Neural cell (in vitro differentiated cells): ENCODE measurements at regions not wholly inside any gene's neighbourhood (a gene's known extent, or its start where the extent isn't known, plus 50 kb on each side); places are given as distances from the start of the nearest gene placed in this dataset.

Experiments
- H2AFZ ChIP-seq: fragments of 200-600, 300-800 bp; sonication (generic), shearing (Covaris generic); 2 replicates; pipeline ENCODE4 v1.6.0; 2014; ENCODE audit warnings: low read depth, mild to moderate bottlenecking, antibody characterized with exemption, low read length, moderate library complexity
- H3F3A ChIP-seq: fragments of 200-600 bp; shearing (Covaris generic); 2 replicates; pipeline ENCODE4 v1.6.1; 2016; ENCODE audit warnings: mild to moderate bottlenecking, moderate library complexity, mixed read lengths, antibody characterized with exemption, low read length; ENCODE audit not compliant: insufficient read depth, poor library complexity, severe bottlenecking
- H3K27ac ChIP-seq: fragments of 200-600, 300-800 bp; sonication (generic), shearing (Covaris generic); 2 replicates; pipeline ENCODE4 v1.5.1; 2014; ENCODE audit warnings: mild to moderate bottlenecking, low read length, moderate library complexity
- H3K27me3 ChIP-seq: fragments of 300-800, 200-600 bp; sonication (generic), shearing (Covaris generic); 2 replicates; pipeline ENCODE4 v1.6.0; 2014; ENCODE audit warnings: mild to moderate bottlenecking, low read depth, low read length, moderate library complexity; ENCODE audit not compliant: insufficient read depth
- H3K36me3 ChIP-seq: fragments of 300-800, 200-600 bp; sonication (generic), shearing (Covaris generic); 2 replicates; pipeline ENCODE4 v1.5.1; 2014; ENCODE audit warnings: mild to moderate bottlenecking, antibody characterized with exemption, low read length, moderate library complexity; ENCODE audit not compliant: insufficient read depth
- H3K4me2 ChIP-seq: fragments of 300-800, 200-600 bp; sonication (generic), shearing (Covaris generic); 2 replicates; pipeline ENCODE4 v1.6.0; 2014; ENCODE audit warnings: mild to moderate bottlenecking, low read length
- H3K4me3 ChIP-seq: fragments of 300-800, 200-600 bp; sonication (generic), shearing (Covaris generic); 2 replicates; pipeline ENCODE4 v1.5.1; 2014; ENCODE audit warnings: mild to moderate bottlenecking, low read length, moderate library complexity
- H3K79me2 ChIP-seq: fragments of 200-600 bp; shearing (Covaris generic); replicated peaks from 2 replicates; pipeline ENCODE4 v1.6.0; 2014; ENCODE audit warnings: mild to moderate bottlenecking, low read length, moderate library complexity; ENCODE audit not compliant: insufficient read depth
- H3K9ac ChIP-seq: fragments of 300-800, 200-600 bp; sonication (generic), shearing (Covaris generic); 2 replicates; pipeline ENCODE4 v1.6.1; 2016; ENCODE audit warnings: mild to moderate bottlenecking, low read length, mixed read lengths
- H3K9me2 ChIP-seq: fragments of 200-600 bp; shearing (Covaris generic); 2 replicates; pipeline ENCODE4 v1.6.1; 2016; ENCODE audit warnings: mild to moderate bottlenecking, low read length, mixed read lengths; ENCODE audit not compliant: insufficient read depth
- H3K9me3 ChIP-seq: fragments of 200-600, 300-800 bp; sonication (generic), shearing (Covaris generic); 2 replicates; pipeline ENCODE4 v1.6.1; 2016; ENCODE audit warnings: mild to moderate bottlenecking, mixed run types, low read length, moderate library complexity, mixed read lengths
- H4K20me1 ChIP-seq: fragments of 200-600 bp; shearing (Covaris generic); 2 replicates; pipeline ENCODE4 v1.6.1; 2016; ENCODE audit warnings: mild to moderate bottlenecking, mixed run types; ENCODE audit not compliant: insufficient read depth
- EP300 ChIP-seq: fragments of 450-650 bp; conservative IDR thresholded peaks from 2 replicates; pipeline ENCODE4 v1.6.1; 2014; ENCODE audit warnings: antibody characterized with exemption, mild to moderate bottlenecking, moderate library complexity; ENCODE audit not compliant: poor library complexity, severe bottlenecking
- EZH2 ChIP-seq: fragments of 200-600, 300-800 bp; shearing (Covaris generic), sonication (generic); IDR thresholded peaks from 2 replicates; pipeline ENCODE4 v1.6.1; 2014; ENCODE audit warnings: antibody characterized with exemption, low read length, borderline replicate concordance, mild to moderate bottlenecking; ENCODE audit not compliant: insufficient read depth, poor library complexity, severe bottlenecking
- MXI1 ChIP-seq: fragments of 450-650 bp; conservative IDR thresholded peaks from 2 replicates; pipeline ENCODE4 v1.6.1; 2014; ENCODE audit warnings: antibody characterized with exemption, mild to moderate bottlenecking; ENCODE audit not compliant: poor library complexity, severe bottlenecking
- POLR2AphosphoS5 ChIP-seq: IDR thresholded peaks from 2 replicates; pipeline ENCODE4 v1.6.1; 2012
- RAD21 ChIP-seq: fragments of 450-650 bp; conservative IDR thresholded peaks from 2 replicates; pipeline ENCODE4 v1.6.1; 2014; ENCODE audit warnings: antibody characterized with exemption, mild to moderate bottlenecking, moderate library complexity
- REST ChIP-seq: IDR thresholded peaks from 2 replicates; pipeline ENCODE4 v1.6.1; 2012; ENCODE audit warnings: borderline replicate concordance
- SMC3 ChIP-seq: fragments of 450-650 bp; conservative IDR thresholded peaks from 2 replicates; pipeline ENCODE4 v1.6.1; 2014; ENCODE audit warnings: antibody characterized with exemption, mild to moderate bottlenecking, moderate library complexity; ENCODE audit not compliant: poor library complexity
- TAF1 ChIP-seq: IDR thresholded peaks from 2 replicates; pipeline ENCODE4 v1.6.1; 2012; ENCODE audit warnings: low read depth
- TF ChIP-seq, protein P1 (sequence below): fragments of 450-650 bp; IDR thresholded peaks from 2 replicates; pipeline ENCODE4 v1.5.1; 2014; ENCODE audit warnings: antibody characterized with exemption, mild to moderate bottlenecking, moderate library complexity; ENCODE audit not compliant: poor library complexity, severe bottlenecking

GRCh38 chr10:118513174-118513573 is 82.3 kb downstream of the PRLHR start:
- Histone ChIP-seq H3K79me2 (no peaks in the 10 kb centered on the region), H3K4me3 (no peak overlapping the region)

DNA sequence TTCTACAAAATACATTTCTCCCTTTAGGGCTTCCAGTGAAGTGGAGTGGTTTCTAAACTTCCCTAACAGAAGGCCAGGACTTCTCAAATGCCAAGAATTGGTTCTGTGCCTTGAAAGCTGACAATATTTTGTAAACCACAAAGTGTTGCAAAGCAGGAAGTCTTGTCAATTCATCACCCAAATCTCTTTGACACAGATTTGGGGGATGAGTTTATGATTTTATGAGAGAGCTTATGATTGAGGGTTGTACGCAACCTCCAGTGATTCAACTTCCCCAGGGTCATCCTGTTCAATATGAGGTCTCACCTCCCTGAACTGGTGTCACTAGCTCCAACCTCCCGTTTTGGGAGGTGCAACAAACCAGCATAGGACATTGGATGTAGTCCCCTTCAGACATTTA is 83.7 kb downstream of the PRLHR start:
- Histone ChIP-seq H3K9me3 (no peaks in the 10 kb centered on the region), H3K4me3 (no peak overlapping the region)

More at GRCh38 chr10:118513174-118513573, 82.3 kb downstream of the PRLHR start:
- Histone ChIP-seq H3K4me2 (no peak overlapping the region), H3K9ac (no peak overlapping the region), H3K9me2 (no peaks in the 10 kb centered on the region), H4K20me1 (no peaks in the 10 kb centered on the region), H2AFZ (no peak overlapping the region), H3K27ac (no peak overlapping the region), H3K9me3 (peaks cover 7% of the 10 kb centered on the region), H3K36me3 (no peaks in the 10 kb centered on the region), H3K27me3 (no peaks in the 10 kb centered on the region), H3F3A (no peaks in the 10 kb centered on the region)
- no peak for TF ChIP-seq SMC3
- TF ChIP-seq, protein P1, sequence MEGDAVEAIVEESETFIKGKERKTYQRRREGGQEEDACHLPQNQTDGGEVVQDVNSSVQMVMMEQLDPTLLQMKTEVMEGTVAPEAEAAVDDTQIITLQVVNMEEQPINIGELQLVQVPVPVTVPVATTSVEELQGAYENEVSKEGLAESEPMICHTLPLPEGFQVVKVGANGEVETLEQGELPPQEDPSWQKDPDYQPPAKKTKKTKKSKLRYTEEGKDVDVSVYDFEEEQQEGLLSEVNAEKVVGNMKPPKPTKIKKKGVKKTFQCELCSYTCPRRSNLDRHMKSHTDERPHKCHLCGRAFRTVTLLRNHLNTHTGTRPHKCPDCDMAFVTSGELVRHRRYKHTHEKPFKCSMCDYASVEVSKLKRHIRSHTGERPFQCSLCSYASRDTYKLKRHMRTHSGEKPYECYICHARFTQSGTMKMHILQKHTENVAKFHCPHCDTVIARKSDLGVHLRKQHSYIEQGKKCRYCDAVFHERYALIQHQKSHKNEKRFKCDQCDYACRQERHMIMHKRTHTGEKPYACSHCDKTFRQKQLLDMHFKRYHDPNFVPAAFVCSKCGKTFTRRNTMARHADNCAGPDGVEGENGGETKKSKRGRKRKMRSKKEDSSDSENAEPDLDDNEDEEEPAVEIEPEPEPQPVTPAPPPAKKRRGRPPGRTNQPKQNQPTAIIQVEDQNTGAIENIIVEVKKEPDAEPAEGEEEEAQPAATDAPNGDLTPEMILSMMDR: no peak
- TF ChIP-seq RAD21: no peak
- no peak for TF ChIP-seq REST
- no peak for TF ChIP-seq EZH2
- TF ChIP-seq POLR2AphosphoS5: no peak
- TF ChIP-seq TAF1: no peak
- no peak for TF ChIP-seq EP300
- TF ChIP-seq MXI1: no peak

More for the DNA sequence above, 83.7 kb downstream of the PRLHR start:
- H3F3A ChIP-seq: no peaks in the 10 kb centered on the region
- H3K27ac ChIP-seq: no peak overlapping the region
- H3K9ac ChIP-seq: no peak overlapping the region
- no peaks in the 10 kb centered on the region for H3K79me2 ChIP-seq
- H2AFZ ChIP-seq: no peak overlapping the region
- H3K36me3 ChIP-seq: no peaks in the 10 kb centered on the region
- no peak for TF ChIP-seq RAD21
- no peak for TF ChIP-seq MXI1
- no peak for TF ChIP-seq REST
- no peak for TF ChIP-seq TAF1
- TF ChIP-seq, protein P1: no peak
- TF ChIP-seq SMC3: no peak
- no peak for TF ChIP-seq EP300
- no peak for TF ChIP-seq EZH2
- TF ChIP-seq POLR2AphosphoS5: no peak
- H3K4me2 ChIP-seq: no peak overlapping the region
- H3K9me2 ChIP-seq: no peaks in the 10 kb centered on the region
- H3K27me3 ChIP-seq: no peaks in the 10 kb centered on the region
- H4K20me1 ChIP-seq: no peaks in the 10 kb centered on the region
